ENCODE measurements at regions not wholly inside any gene's neighbourhood (a gene's known extent, or its start where the extent isn't known, plus 50 kb on each side); places are given as distances from the start of the nearest gene placed in this dataset.

- no peak for TF ChIP-seq POLR2AphosphoS5 (IDR thresholded peaks at IDR 0.05; ENCODE audit: low read depth, low read length)
- no peak for TF ChIP-seq POLR2A (IDR thresholded peaks at IDR 0.05; ENCODE audit: low read depth, low read length)
These were observed 183.6 kb downstream of the IRF8 start for GRCh38 chr16:86082418-86083030.
